GM19438 (cell line): ENCODE measurements at regions not wholly inside any gene's neighbourhood (a gene's known extent, or its start where the extent isn't known, plus 50 kb on each side); places are given as distances from the start of the nearest gene placed in this dataset.

Source experiments
- ATAC-seq: cut with Tn5 transposase; IDR thresholded peaks from one replicate; pipeline ENCODE4 v1.9.1; 2021; ENCODE audit warnings: low read depth; ENCODE audit not compliant: unreplicated experiment

GRCh38 chr14:87457720-87458119 lies 535.3 kb downstream of the GALC start:
- no peak for ATAC-seq

- no peak for ATAC-seq
Measured at GRCh38 chr14:87450193-87450592, 542.8 kb downstream of the GALC start.

- ATAC-seq = no peak
Measured at GRCh38 chr14:87449016-87449415, 544.0 kb downstream of the GALC start.

GRCh38 chr14:87443787-87444186 lies 549.2 kb downstream of the GALC start:
- no peak for ATAC-seq

GRCh38 chr14:87443039-87443438 lies 549.9 kb downstream of the GALC start:
- ATAC-seq = no peak

GRCh38 chr14:87437158-87437557 lies 555.8 kb downstream of the GALC start:
- no peak for ATAC-seq

- ATAC-seq = no peak
Measured at GRCh38 chr14:87434680-87435079, 558.3 kb downstream of the GALC start.

- ATAC-seq = no peak
Measured at GRCh38 chr14:87434011-87434410, 559.0 kb downstream of the GALC start.

GRCh38 chr14:87432698-87433097 lies 560.3 kb downstream of the GALC start:
- no peak for ATAC-seq

- no peak for ATAC-seq
Measured at GRCh38 chr14:87430810-87431209, 562.2 kb downstream of the GALC start.

- no peak for ATAC-seq
Measured at GRCh38 chr14:87430214-87430613, 562.8 kb downstream of the GALC start.

GRCh38 chr14:87419925-87420324 lies 573.1 kb downstream of the GALC start:
- no peak for ATAC-seq

GRCh38 chr14:87411370-87411769 lies 581.6 kb downstream of the GALC start:
- ATAC-seq = no peak

GRCh38 chr14:87409393-87409792 lies 583.6 kb downstream of the GALC start:
- ATAC-seq = no peak

GRCh38 chr14:87407344-87407743 lies 585.6 kb downstream of the GALC start:
- no peak for ATAC-seq

- ATAC-seq = no peak
Measured at GRCh38 chr14:87405563-87405962, 587.4 kb downstream of the GALC start.

- no peak for ATAC-seq
Measured at GRCh38 chr14:87397499-87397898, 595.5 kb downstream of the GALC start.

GRCh38 chr14:87391066-87391465 lies 601.9 kb downstream of the GALC start:
- no peak for ATAC-seq

- no peak for ATAC-seq
Measured at GRCh38 chr14:87388946-87389345, 604.0 kb downstream of the GALC start.

GRCh38 chr14:87387806-87388205 lies 605.2 kb downstream of the GALC start:
- ATAC-seq = no peak

GRCh38 chr14:87386524-87386923 lies 606.5 kb downstream of the GALC start:
- ATAC-seq = no peak

GRCh38 chr14:87380054-87380453 lies 612.9 kb downstream of the GALC start:
- ATAC-seq = no peak

GRCh38 chr14:87368751-87369150 lies 624.2 kb downstream of the GALC start:
- no peak for ATAC-seq
